ENCODE measurements at regions not wholly inside any gene's neighbourhood (a gene's known extent, or its start where the extent isn't known, plus 50 kb on each side); places are given as distances from the start of the nearest gene placed in this dataset.

GRCh38 chr3:102057781-102058421 is 208.6 kb downstream of the NFKBIZ start (continued):
- TF ChIP-seq PRDM15 (CRISPR knock-in tag; IDR thresholded peaks at IDR 0.05), result no peak
- TF ChIP-seq STAT3 (IDR thresholded peaks at IDR 0.05; ENCODE audit: low read depth, low read length), result no peak
- TF ChIP-seq KAT2A (conservative IDR thresholded peaks at IDR 0.05; ENCODE audit: control insufficient read depth, low read depth, low read length), result no peak
- no peak for TF ChIP-seq SRF (IDR thresholded peaks at IDR 0.05; ENCODE audit: low read depth in 2 of 2, low read length in 2 of 2)
- TF ChIP-seq TARDBP (IDR thresholded peaks at IDR 0.05; ENCODE audit: borderline replicate concordance), result no peak
- TF ChIP-seq NFXL1 (IDR thresholded peaks at IDR 0.05; ENCODE audit: borderline replicate concordance), result no peak
- 0 out of 2 replicates have a peak, but pooled peaks have one; percentile 14 for TF ChIP-seq CBX5 (IDR thresholded peaks at IDR 0.05; ENCODE audit: low read depth)
- TF ChIP-seq PKNOX1 (IDR thresholded peaks at IDR 0.05), result no peak
- TF ChIP-seq NFIC (IDR thresholded peaks at IDR 0.05; ENCODE audit: low read depth, low read length), result peak; percentile 67
- TF ChIP-seq ZNF207 (IDR thresholded peaks at IDR 0.05; ENCODE audit: borderline replicate concordance), result no peak
- TF ChIP-seq SMAD5 (IDR thresholded peaks at IDR 0.05; ENCODE audit: low read depth), result no peak
- no peak for TF ChIP-seq ZBTB11 (CRISPR knock-in tag; IDR thresholded peaks at IDR 0.05)
- TF ChIP-seq MAX (IDR thresholded peaks at IDR 0.05; ENCODE audit: low read depth, low read length), result no peak
- TF ChIP-seq CHD4 (IDR thresholded peaks at IDR 0.05), result no peak
- TF ChIP-seq STAT1 (conservative IDR thresholded peaks at IDR 0.05), result no peak
- TF ChIP-seq BMI1 (IDR thresholded peaks at IDR 0.05; ENCODE audit: borderline replicate concordance), result no peak
- TF ChIP-seq SREBF1 (IDR thresholded peaks at IDR 0.05; ENCODE audit: low read length), result no peak
- TF ChIP-seq MTA3 (IDR thresholded peaks at IDR 0.05; ENCODE audit: borderline replicate concordance, low read length), result 0 out of 2 replicates have a peak, but pooled peaks have one; percentile 60
- no peak for TF ChIP-seq CHD1 (IDR thresholded peaks at IDR 0.05; ENCODE audit: low read depth, low read length)
- TF ChIP-seq TBL1XR1 (IDR thresholded peaks at IDR 0.05; ENCODE audit: low read depth, low read length), result no peak
- TF ChIP-seq RB1 (IDR thresholded peaks at IDR 0.05; ENCODE audit: borderline replicate concordance), result no peak; the same call in 1 of the 2 replicates
- no peak for TF ChIP-seq GABPA (IDR thresholded peaks at IDR 0.05; ENCODE audit: low read depth)
